Caco-2 (cell line): ENCODE measurements at regions not wholly inside any gene's neighbourhood (a gene's known extent, or its start where the extent isn't known, plus 50 kb on each side); places are given as distances from the start of the nearest gene placed in this dataset.

Experiments used
- BruUV-seq: library from RNA; stranded (reverse); fragments of 400-500 nt; replicated peaks from 2 replicates; lab custom pipeline; 2021; lab: Mats Ljungman, UMichigan
- CTCF ChIA-PET: fragments of 300-600 bp; sonication (Branson Sonifier 250); formaldehyde crosslinking; loops from one replicate; lab custom pipeline; 2022; ENCODE audit warnings: antibody characterized with exemption; lab: Charles Lee
- POLR2A ChIA-PET: fragments of 300-600 bp; sonication (Branson Sonifier 250); formaldehyde crosslinking; loops from one replicate; lab custom pipeline; 2022; ENCODE audit warnings: antibody characterized with exemption; lab: Charles Lee
- DNase-seq, 2 experiments: peaks; one replicate each; pipeline versions ENCODE4 v3.0.0 to v3.0.0-alpha.2; 2020 to 2022
- H3K27me3 ChIP-seq: replicated peaks from 2 replicates; pipeline ENCODE4 v1.6.0; 2011; ENCODE audit warnings: low read length; ENCODE audit not compliant: control insufficient read depth, insufficient read depth
- H3K36me3 ChIP-seq: 2 replicates; pipeline ENCODE4 v1.5.1; 2011; ENCODE audit warnings: low read length; ENCODE audit not compliant: control insufficient read depth, insufficient read depth
- H3K4me1 ChIP-seq: fragments of 250-450 bp; sonication (Bioruptor Pico); 2 replicates; pipeline ENCODE4 v1.5.1; 2020; ENCODE audit warnings: mild to moderate bottlenecking
- H3K4me3 ChIP-seq: 2 replicates; pipeline ENCODE4 v1.5.1; 2011; ENCODE audit warnings: low read depth, mild to moderate bottlenecking, control low read depth, low read length
- H3K9me3 ChIP-seq: fragments of 250-450 bp; sonication (Bioruptor Pico); 2 replicates; pipeline ENCODE4 v1.5.1; 2020; ENCODE audit warnings: mild to moderate bottlenecking, moderate library complexity
- H3K27ac Mint-ChIP-seq: one replicate; pipeline ENCODE4 v1.8.0; 2022; ENCODE audit warnings: mixed read lengths; ENCODE audit not compliant: unreplicated experiment
- H3K27me3 Mint-ChIP-seq: one replicate; pipeline ENCODE4 v1.8.0; 2022; ENCODE audit warnings: mixed read lengths; ENCODE audit not compliant: insufficient read depth, unreplicated experiment
- H3K36me3 Mint-ChIP-seq: one replicate; pipeline ENCODE4 v1.8.0; 2022; ENCODE audit warnings: mild to moderate bottlenecking, mixed read lengths; ENCODE audit not compliant: insufficient read depth, unreplicated experiment
- H3K4me1 Mint-ChIP-seq: one replicate; pipeline ENCODE4 v1.8.0; 2022; ENCODE audit warnings: low read depth, mixed read lengths; ENCODE audit not compliant: unreplicated experiment
- H3K4me3 Mint-ChIP-seq: one replicate; pipeline ENCODE4 v1.8.0; 2022; ENCODE audit warnings: mild to moderate bottlenecking, moderate library complexity, mixed read lengths; ENCODE audit not compliant: unreplicated experiment
- H3K9me3 Mint-ChIP-seq: one replicate; pipeline ENCODE4 v1.8.0; 2022; ENCODE audit warnings: mixed read lengths; ENCODE audit not compliant: unreplicated experiment
- CTCF ChIP-seq, 2 experiments: fragments of 200-600 bp in 1 of 2; IDR thresholded peaks; 1 replicate in 1 of 2; 2 replicates in 1 of 2; pipeline versions ENCODE4 v1.5.1 to v1.8.0; 2011 to 2022; ENCODE audit warnings: antibody characterized with exemption in 1 of 2, control low read depth in 1 of 2, inconsistent platforms in 1 of 2, low read depth in 1 of 2, low read length in 1 of 2, mild to moderate bottlenecking in 1 of 2, moderate library complexity in 1 of 2; ENCODE audit not compliant: insufficient read depth in 1 of 2, severe bottlenecking in 1 of 2, unreplicated experiment in 1 of 2
- intact Hi-C: fragments of 100-400 bp; cut with micrococcal nuclease; formaldehyde crosslinking; loops from one replicate; pipeline ENCODE4 v1.10.0; 2022; ENCODE audit not compliant: unreplicated experiment

DNA sequence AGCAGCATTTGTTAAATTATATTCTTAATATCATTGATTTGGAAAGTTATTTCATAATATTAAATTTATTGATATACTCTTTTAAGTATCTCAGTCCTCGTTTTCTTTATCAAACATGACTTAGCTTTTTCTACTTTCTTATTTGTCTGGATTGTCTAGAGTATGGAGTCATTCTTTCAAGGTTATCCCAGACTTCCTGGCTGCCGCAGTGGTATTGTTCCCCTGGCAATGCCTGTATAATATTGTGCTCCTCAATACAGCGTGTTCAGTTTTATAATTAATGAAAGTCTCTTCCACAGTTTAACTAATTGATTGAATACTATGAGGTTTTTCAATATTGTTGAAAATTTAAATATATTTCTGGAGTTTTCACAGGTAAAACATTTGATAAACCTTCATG lies 310.9 kb downstream of the ANKRD50 start:
- Mint-ChIP-seq H3K4me3 (no peak overlapping the region), H3K36me3 (no peaks in the 10 kb centered on the region), H3K9me3 (no peaks in the 10 kb centered on the region), H3K27ac (no peak overlapping the region), H3K4me1 (no peaks in the 10 kb centered on the region), H3K27me3 (no peaks in the 10 kb centered on the region)
- H3K4me1 ChIP-seq, result no peaks in the 10 kb centered on the region
- H3K36me3 ChIP-seq, result no peaks in the 10 kb centered on the region
- no peaks in the 10 kb centered on the region for H3K9me3 ChIP-seq
- no TSS peak for BruUV-seq
- TF ChIP-seq CTCF (IDR thresholded peaks at IDR 0.05; ENCODE audit: insufficient read depth in 1 of 2, low read depth in 1 of 2, low read length in 1 of 2, severe bottlenecking in 1 of 2, unreplicated experiment in 1 of 2), result no peak
- no peaks in the 10 kb centered on the region for H3K27me3 ChIP-seq
- DNase-seq, result no peak
- intact Hi-C loops, result no loop called here
- CTCF ChIA-PET, result no interaction called here
- H3K4me3 ChIP-seq, result no peak overlapping the region
- POLR2A ChIA-PET, result no interaction called here

DNA sequence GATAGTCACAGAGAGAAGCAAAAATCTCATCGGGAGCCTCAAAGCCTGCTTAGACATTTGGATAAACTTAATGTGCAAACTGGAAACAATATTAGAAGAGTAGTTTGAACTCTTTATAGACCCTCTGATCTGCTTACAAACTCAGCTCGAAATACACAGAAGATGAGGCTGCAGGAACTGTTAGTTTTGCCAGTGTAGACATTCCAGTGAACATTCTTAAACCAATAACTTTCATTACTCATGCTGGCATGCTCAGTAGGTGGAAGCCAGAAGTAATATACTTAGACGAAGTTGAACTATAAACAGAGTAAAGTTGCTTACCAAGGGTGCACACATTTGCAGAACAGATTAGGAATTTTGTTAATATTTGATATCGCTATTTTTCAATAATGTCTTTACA lies 303.5 kb downstream of the ANKRD50 start:
- no peak for TF ChIP-seq CTCF (IDR thresholded peaks at IDR 0.05; ENCODE audit: insufficient read depth in 1 of 2, low read depth in 1 of 2, low read length in 1 of 2, severe bottlenecking in 1 of 2, unreplicated experiment in 1 of 2)
- H3K4me1 Mint-ChIP-seq, result no peaks in the 10 kb centered on the region
- no peak overlapping the region for H3K27ac Mint-ChIP-seq
- intact Hi-C loops, result no loop called here
- Histone ChIP-seq H3K9me3 (no peaks in the 10 kb centered on the region), H3K36me3 (no peaks in the 10 kb centered on the region), H3K27me3 (no peaks in the 10 kb centered on the region), H3K4me1 (no peaks in the 10 kb centered on the region), H3K4me3 (no peak overlapping the region)
- no peaks in the 10 kb centered on the region for H3K27me3 Mint-ChIP-seq
- BruUV-seq, result no TSS peak
- CTCF ChIA-PET, result no interaction called here
- no peaks in the 10 kb centered on the region for H3K36me3 Mint-ChIP-seq
- POLR2A ChIA-PET, result no interaction called here
- no peak for DNase-seq
- H3K4me3 Mint-ChIP-seq, result no peak overlapping the region
- H3K9me3 Mint-ChIP-seq, result no peaks in the 10 kb centered on the region

GRCh38 chr4:124414276-124415040 lies 298.1 kb downstream of the ANKRD50 start:
- BruUV-seq, result no TSS peak
- intact Hi-C loops, result no loop called here
- Mint-ChIP-seq H3K4me1 (no peaks in the 10 kb centered on the region), H3K9me3 (no peaks in the 10 kb centered on the region), H3K27ac (no peak overlapping the region), H3K36me3 (no peaks in the 10 kb centered on the region), H3K4me3 (no peak overlapping the region), H3K27me3 (no peaks in the 10 kb centered on the region)
- ChIA-PET POLR2A (no interaction called here), CTCF (no interaction called here)
- DNase-seq, result no peak
- no peaks in the 10 kb centered on the region for H3K9me3 ChIP-seq
- H3K4me3 ChIP-seq, result no peak overlapping the region
- H3K36me3 ChIP-seq, result no peaks in the 10 kb centered on the region
- no peaks in the 10 kb centered on the region for H3K4me1 ChIP-seq
- no peaks in the 10 kb centered on the region for H3K27me3 ChIP-seq
- TF ChIP-seq CTCF (IDR thresholded peaks at IDR 0.05; ENCODE audit: insufficient read depth in 1 of 2, low read depth in 1 of 2, low read length in 1 of 2, severe bottlenecking in 1 of 2, unreplicated experiment in 1 of 2), result no peak
